HG03097 (cell line): ENCODE measurements at regions not wholly inside any gene's neighbourhood (a gene's known extent, or its start where the extent isn't known, plus 50 kb on each side); places are given as distances from the start of the nearest gene placed in this dataset.

Experiments
- ATAC-seq: cut with Tn5 transposase; IDR thresholded peaks from one replicate; pipeline ENCODE4 v1.9.1; 2021; ENCODE audit not compliant: unreplicated experiment, low FRiP score

GRCh38 chr2:493228-493627 is 184.0 kb downstream of the TMEM18 start:
- no peak for ATAC-seq

- ATAC-seq = no peak
These were observed 185.0 kb downstream of the TMEM18 start for GRCh38 chr2:492178-492577.

GRCh38 chr2:489838-490237 is 187.4 kb downstream of the TMEM18 start:
- ATAC-seq = no peak

GRCh38 chr2:489084-489483 is 188.1 kb downstream of the TMEM18 start:
- no peak for ATAC-seq

GRCh38 chr2:487186-488079 is 189.8 kb downstream of the TMEM18 start:
- ATAC-seq = no peak

GRCh38 chr2:486371-486770 is 190.8 kb downstream of the TMEM18 start:
- no peak for ATAC-seq

- ATAC-seq = no peak
These were observed 193.5 kb upstream of the ALKAL2 start for GRCh38 chr2:481388-481787.

- ATAC-seq = no peak
These were observed 191.7 kb upstream of the ALKAL2 start for GRCh38 chr2:479490-480176.

- no peak for ATAC-seq
These were observed 191.1 kb upstream of the ALKAL2 start for GRCh38 chr2:479031-479430.

GRCh38 chr2:471560-471959 is 183.7 kb upstream of the ALKAL2 start:
- ATAC-seq = no peak

GRCh38 chr2:469514-469913 is 181.6 kb upstream of the ALKAL2 start:
- no peak for ATAC-seq

- no peak for ATAC-seq
These were observed 180.9 kb upstream of the ALKAL2 start for GRCh38 chr2:468648-469336.

GRCh38 chr2:467892-468647 is 180.2 kb upstream of the ALKAL2 start:
- no peak for ATAC-seq

- ATAC-seq = no peak
These were observed 179.6 kb upstream of the ALKAL2 start for GRCh38 chr2:467543-467891.

GRCh38 chr2:467101-467500 is 179.2 kb upstream of the ALKAL2 start:
- ATAC-seq = no peak

GRCh38 chr2:464562-465309 is 176.8 kb upstream of the ALKAL2 start:
- no peak for ATAC-seq

- no peak for ATAC-seq
These were observed 173.0 kb upstream of the ALKAL2 start for GRCh38 chr2:460861-461260.

GRCh38 chr2:459931-460330 is 172.0 kb upstream of the ALKAL2 start:
- ATAC-seq = no peak

GRCh38 chr2:458425-458815 is 170.5 kb upstream of the ALKAL2 start:
- ATAC-seq = no peak

- ATAC-seq = no peak
These were observed 170.0 kb upstream of the ALKAL2 start for GRCh38 chr2:457792-458424.
